C4-2B (cell line): ENCODE measurements at regions not wholly inside any gene's neighbourhood (a gene's known extent, or its start where the extent isn't known, plus 50 kb on each side); places are given as distances from the start of the nearest gene placed in this dataset.

ENCODE experiments used
- ZFX ChIP-seq: fragments of 450-650 bp; IDR thresholded peaks from 2 replicates; pipeline ENCODE4 v1.6.1; 2017
- TF ChIP-seq, protein P1 (sequence below): fragments of 450-650 bp; conservative IDR thresholded peaks from 2 replicates; pipeline ENCODE4 v1.5.1; 2017; ENCODE audit warnings: mild to moderate bottlenecking

DNA sequence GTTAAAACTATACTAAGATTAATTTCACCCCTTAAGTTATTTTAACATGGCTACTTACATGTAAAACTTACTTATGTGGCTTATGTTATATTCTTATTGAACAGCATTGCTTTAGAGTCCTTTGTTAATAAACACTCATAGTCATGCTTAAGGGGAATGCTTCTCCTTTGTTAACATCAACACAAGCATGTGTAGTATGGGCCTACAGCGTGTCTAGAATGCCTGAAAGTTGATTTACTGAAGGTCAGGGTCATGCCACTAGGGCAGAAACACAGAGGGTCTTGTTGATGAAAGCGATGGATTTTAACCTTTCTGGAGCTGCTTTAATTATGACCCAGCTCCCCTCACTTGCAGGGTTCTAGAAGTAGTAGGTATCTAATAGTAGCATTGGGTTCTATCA is 159.8 kb upstream of the DLX2 start:
- TF ChIP-seq, protein P1, sequence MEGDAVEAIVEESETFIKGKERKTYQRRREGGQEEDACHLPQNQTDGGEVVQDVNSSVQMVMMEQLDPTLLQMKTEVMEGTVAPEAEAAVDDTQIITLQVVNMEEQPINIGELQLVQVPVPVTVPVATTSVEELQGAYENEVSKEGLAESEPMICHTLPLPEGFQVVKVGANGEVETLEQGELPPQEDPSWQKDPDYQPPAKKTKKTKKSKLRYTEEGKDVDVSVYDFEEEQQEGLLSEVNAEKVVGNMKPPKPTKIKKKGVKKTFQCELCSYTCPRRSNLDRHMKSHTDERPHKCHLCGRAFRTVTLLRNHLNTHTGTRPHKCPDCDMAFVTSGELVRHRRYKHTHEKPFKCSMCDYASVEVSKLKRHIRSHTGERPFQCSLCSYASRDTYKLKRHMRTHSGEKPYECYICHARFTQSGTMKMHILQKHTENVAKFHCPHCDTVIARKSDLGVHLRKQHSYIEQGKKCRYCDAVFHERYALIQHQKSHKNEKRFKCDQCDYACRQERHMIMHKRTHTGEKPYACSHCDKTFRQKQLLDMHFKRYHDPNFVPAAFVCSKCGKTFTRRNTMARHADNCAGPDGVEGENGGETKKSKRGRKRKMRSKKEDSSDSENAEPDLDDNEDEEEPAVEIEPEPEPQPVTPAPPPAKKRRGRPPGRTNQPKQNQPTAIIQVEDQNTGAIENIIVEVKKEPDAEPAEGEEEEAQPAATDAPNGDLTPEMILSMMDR = no peak
- TF ChIP-seq ZFX = no peak
